Stimulated activated CD4-positive, alpha-beta T cell treated with anti-CD3 and anti-CD28 coated beads, Interleukin-1b, Interleukin-23, amount 100 ng/mL, for 24 hours (primary cell): ENCODE measurements at regions not wholly inside any gene's neighbourhood (a gene's known extent, or its start where the extent isn't known, plus 50 kb on each side); places are given as distances from the start of the nearest gene placed in this dataset.

ENCODE experiments used
- DNase-seq, 4 experiments: peaks; one replicate each; pipeline ENCODE4 v3.0.0-alpha.2; 2020; ENCODE audit warnings: low read depth in 4 of 4, low spot score in 1 of 4

GRCh38 chr9:107161338-107161737 lies 121.7 kb upstream of the RAD23B start:
- DNase-seq, result no peak

- DNase-seq, result no peak
These were observed 119.7 kb upstream of the RAD23B start for GRCh38 chr9:107163370-107163769.

GRCh38 chr9:107169796-107170195 lies 113.3 kb upstream of the RAD23B start:
- no peak for DNase-seq

GRCh38 chr9:107170801-107171200 lies 112.3 kb upstream of the RAD23B start:
- DNase-seq, result no peak

GRCh38 chr9:107172160-107172978 lies 110.7 kb upstream of the RAD23B start:
- DNase-seq, result peak; percentile 12 to 53 (median 32)

GRCh38 chr9:107172979-107173347 lies 110.1 kb upstream of the RAD23B start:
- no peak for DNase-seq

GRCh38 chr9:107173422-107174180 lies 109.5 kb upstream of the RAD23B start:
- no peak for DNase-seq

GRCh38 chr9:107174441-107174840 lies 108.6 kb upstream of the RAD23B start:
- DNase-seq, result no peak

- DNase-seq, result no peak
These were observed 108.0 kb upstream of the RAD23B start for GRCh38 chr9:107175041-107175440.

- DNase-seq, result no peak
These were observed 107.2 kb upstream of the RAD23B start for GRCh38 chr9:107175816-107176435.

GRCh38 chr9:107176436-107177151 lies 106.5 kb upstream of the RAD23B start:
- no peak for DNase-seq

- DNase-seq, result no peak
These were observed 105.7 kb upstream of the RAD23B start for GRCh38 chr9:107177243-107177839.

GRCh38 chr9:107177857-107178256 lies 105.2 kb upstream of the RAD23B start:
- no peak for DNase-seq

GRCh38 chr9:107178293-107178692 lies 104.8 kb upstream of the RAD23B start:
- no peak for DNase-seq

- DNase-seq, result no peak
These were observed 102.9 kb upstream of the RAD23B start for GRCh38 chr9:107180206-107180605.

GRCh38 chr9:107183176-107183575 lies 99.9 kb upstream of the RAD23B start:
- no peak for DNase-seq

- no peak for DNase-seq
These were observed 94.7 kb upstream of the RAD23B start for GRCh38 chr9:107188376-107188775.

- DNase-seq, result no peak
These were observed 92.8 kb upstream of the RAD23B start for GRCh38 chr9:107190061-107190935.

- DNase-seq, result no peak
These were observed 92.2 kb upstream of the RAD23B start for GRCh38 chr9:107190936-107191290.

- DNase-seq, result no peak
These were observed 89.8 kb upstream of the RAD23B start for GRCh38 chr9:107193251-107193650.
